ENCODE measurements at regions not wholly inside any gene's neighbourhood (a gene's known extent, or its start where the extent isn't known, plus 50 kb on each side); places are given as distances from the start of the nearest gene placed in this dataset.
"Not testable (repeated sequence)": the region's sequence is repeated elsewhere in the genome, so short reads cannot be mapped to it uniquely, and the experiment has no call there.

DNA sequence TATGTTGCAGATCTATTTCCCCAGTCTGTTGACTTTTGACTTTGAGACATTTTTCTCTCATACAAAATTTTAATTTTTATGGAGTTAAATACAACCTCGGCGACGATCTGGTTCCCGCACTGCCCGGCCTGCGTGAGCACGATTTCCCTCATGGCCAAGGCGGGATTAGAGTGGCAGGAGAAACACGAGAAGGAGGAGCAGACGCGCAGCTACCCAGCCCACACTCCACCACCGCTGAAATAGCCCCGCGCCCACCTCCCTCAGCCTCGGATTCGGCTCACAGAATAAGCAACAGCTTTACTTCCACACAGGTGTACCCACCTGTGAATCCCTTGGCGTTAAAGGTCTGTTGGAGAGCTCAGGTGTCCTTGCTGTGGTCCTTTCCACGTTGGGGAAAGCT lies 4209.4 kb upstream of the OR11H1 start:
- TF ChIP-seq, protein P1, sequence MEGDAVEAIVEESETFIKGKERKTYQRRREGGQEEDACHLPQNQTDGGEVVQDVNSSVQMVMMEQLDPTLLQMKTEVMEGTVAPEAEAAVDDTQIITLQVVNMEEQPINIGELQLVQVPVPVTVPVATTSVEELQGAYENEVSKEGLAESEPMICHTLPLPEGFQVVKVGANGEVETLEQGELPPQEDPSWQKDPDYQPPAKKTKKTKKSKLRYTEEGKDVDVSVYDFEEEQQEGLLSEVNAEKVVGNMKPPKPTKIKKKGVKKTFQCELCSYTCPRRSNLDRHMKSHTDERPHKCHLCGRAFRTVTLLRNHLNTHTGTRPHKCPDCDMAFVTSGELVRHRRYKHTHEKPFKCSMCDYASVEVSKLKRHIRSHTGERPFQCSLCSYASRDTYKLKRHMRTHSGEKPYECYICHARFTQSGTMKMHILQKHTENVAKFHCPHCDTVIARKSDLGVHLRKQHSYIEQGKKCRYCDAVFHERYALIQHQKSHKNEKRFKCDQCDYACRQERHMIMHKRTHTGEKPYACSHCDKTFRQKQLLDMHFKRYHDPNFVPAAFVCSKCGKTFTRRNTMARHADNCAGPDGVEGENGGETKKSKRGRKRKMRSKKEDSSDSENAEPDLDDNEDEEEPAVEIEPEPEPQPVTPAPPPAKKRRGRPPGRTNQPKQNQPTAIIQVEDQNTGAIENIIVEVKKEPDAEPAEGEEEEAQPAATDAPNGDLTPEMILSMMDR (IDR thresholded peaks at IDR 0.05; ENCODE audit: low read depth, low read length, missing input control): not testable (repeated sequence)
- TF ChIP-seq FOXA1 (IDR thresholded peaks at IDR 0.05); TAF1 (conservative IDR thresholded peaks at IDR 0.05): not testable (repeated sequence)

All from liver (tissue), 3 donors.